ENCODE measurements at regions not wholly inside any gene's neighbourhood (a gene's known extent, or its start where the extent isn't known, plus 50 kb on each side); places are given as distances from the start of the nearest gene placed in this dataset.
"Not testable (repeated sequence)": the region's sequence is repeated elsewhere in the genome, so short reads cannot be mapped to it uniquely, and the experiment has no call there.

- Mint-ChIP-seq H3K27me3 (ENCODE audit: insufficient read depth) (peaks cover 57% of the 10 kb centered on the region), H3K36me3 (ENCODE audit: low read depth) (no peaks in the 10 kb centered on the region), H3K4me3 (no peak overlapping the region), H3K4me1 (ENCODE audit: low read depth) (peaks cover 26% of the 10 kb centered on the region), H3K27ac (no peak overlapping the region), H3K9me3 (no peaks in the 10 kb centered on the region)
- DNase-seq (ENCODE audit: low spot score): no peak
- intact Hi-C loops (cut with micrococcal nuclease): loop anchor here (5.0 kb wide), 1 partner anchor 82 kb away; no protein-coding TSS in a partner anchor
These were observed 65.8 kb upstream of the UNC5A start for GRCh38 chr5:176744584-176744965.

- Mint-ChIP-seq H3K36me3 (ENCODE audit: low read depth) (no peaks in the 10 kb centered on the region), H3K4me3 (no peak overlapping the region), H3K4me1 (ENCODE audit: low read depth) (peaks cover 15% of the 10 kb centered on the region), H3K9me3 (no peaks in the 10 kb centered on the region), H3K27ac (no peak overlapping the region), H3K27me3 (ENCODE audit: insufficient read depth) (peaks cover 41% of the 10 kb centered on the region)
- intact Hi-C loops (cut with micrococcal nuclease): no loop called here
- no peak for DNase-seq (ENCODE audit: low spot score)
These were observed 62.7 kb upstream of the UNC5A start for GRCh38 chr5:176747670-176748072.

- Mint-ChIP-seq H3K9me3 (no peaks in the 10 kb centered on the region), H3K36me3 (ENCODE audit: low read depth) (no peaks in the 10 kb centered on the region), H3K4me1 (ENCODE audit: low read depth) (peaks cover 15% of the 10 kb centered on the region), H3K4me3 (no peak overlapping the region), H3K27me3 (ENCODE audit: insufficient read depth) (peaks cover 41% of the 10 kb centered on the region), H3K27ac (no peak overlapping the region)
- DNase-seq (ENCODE audit: low spot score): no peak
- intact Hi-C loops (cut with micrococcal nuclease): no loop called here
These were observed 62.0 kb upstream of the UNC5A start for GRCh38 chr5:176748073-176748966.

GRCh38 chr5:176748967-176749935 lies 61.1 kb upstream of the UNC5A start:
- intact Hi-C loops (cut with micrococcal nuclease): no loop called here
- H3K4me3 Mint-ChIP-seq: no peak overlapping the region
- DNase-seq (ENCODE audit: low spot score): no peak
- H3K27ac Mint-ChIP-seq: no peak overlapping the region
- H3K9me3 Mint-ChIP-seq: peaks cover 2% of the 10 kb centered on the region
- H3K4me1 Mint-ChIP-seq (ENCODE audit: low read depth): peaks cover 10% of the 10 kb centered on the region
- no peaks in the 10 kb centered on the region for H3K36me3 Mint-ChIP-seq (ENCODE audit: low read depth)
- H3K27me3 Mint-ChIP-seq (ENCODE audit: insufficient read depth): peaks cover 33% of the 10 kb centered on the region

GRCh38 chr5:176750144-176750543 lies 60.2 kb upstream of the UNC5A start:
- peaks cover 10% of the 10 kb centered on the region for H3K9me3 Mint-ChIP-seq
- no peaks in the 10 kb centered on the region for H3K36me3 Mint-ChIP-seq (ENCODE audit: low read depth)
- H3K27ac Mint-ChIP-seq: no peak overlapping the region
- H3K4me1 Mint-ChIP-seq (ENCODE audit: low read depth): peaks cover 10% of the 10 kb centered on the region
- intact Hi-C loops (cut with micrococcal nuclease): no loop called here
- H3K27me3 Mint-ChIP-seq (ENCODE audit: insufficient read depth): peaks cover 25% of the 10 kb centered on the region
- no peak for DNase-seq (ENCODE audit: low spot score)
- no peak overlapping the region for H3K4me3 Mint-ChIP-seq

- Mint-ChIP-seq H3K4me3 (no peak overlapping the region), H3K27ac (no peak overlapping the region), H3K4me1 (ENCODE audit: low read depth) (no peaks in the 10 kb centered on the region), H3K9me3 (peaks cover 10% of the 10 kb centered on the region), H3K36me3 (ENCODE audit: low read depth) (no peaks in the 10 kb centered on the region), H3K27me3 (ENCODE audit: insufficient read depth) (peaks cover 24% of the 10 kb centered on the region)
- DNase-seq (ENCODE audit: low spot score): no peak
- intact Hi-C loops (cut with micrococcal nuclease): no loop called here
These were observed 55.9 kb upstream of the UNC5A start for GRCh38 chr5:176754376-176754973.

GRCh38 chr5:176755593-176755992 lies 54.8 kb upstream of the UNC5A start:
- H3K36me3 Mint-ChIP-seq (ENCODE audit: low read depth); intact Hi-C loops (cut with micrococcal nuclease); H3K27ac Mint-ChIP-seq; H3K4me1 Mint-ChIP-seq (ENCODE audit: low read depth); H3K4me3 Mint-ChIP-seq; DNase-seq (ENCODE audit: low spot score): not testable (repeated sequence)
- Mint-ChIP-seq H3K27me3 (ENCODE audit: insufficient read depth) (peaks cover 24% of the 10 kb centered on the region), H3K9me3 (peaks cover 10% of the 10 kb centered on the region)

- DNase-seq (ENCODE audit: low spot score); H3K4me3 Mint-ChIP-seq; H3K4me1 Mint-ChIP-seq (ENCODE audit: low read depth); H3K27ac Mint-ChIP-seq; H3K36me3 Mint-ChIP-seq (ENCODE audit: low read depth); intact Hi-C loops (cut with micrococcal nuclease): not testable (repeated sequence)
- H3K27me3 Mint-ChIP-seq (ENCODE audit: insufficient read depth): peaks cover 20% of the 10 kb centered on the region
- H3K9me3 Mint-ChIP-seq: peaks cover 10% of the 10 kb centered on the region
These were observed 52.8 kb upstream of the UNC5A start for GRCh38 chr5:176757569-176757968.
